HG02588 (cell line): ENCODE measurements at regions not wholly inside any gene's neighbourhood (a gene's known extent, or its start where the extent isn't known, plus 50 kb on each side); places are given as distances from the start of the nearest gene placed in this dataset.
"Not testable (repeated sequence)": the region's sequence is repeated elsewhere in the genome, so short reads cannot be mapped to it uniquely, and the experiment has no call there.

Source experiments
- ATAC-seq: cut with Tn5 transposase; IDR thresholded peaks from one replicate; pipeline ENCODE4 v1.9.1; 2021; ENCODE audit warnings: mild to moderate bottlenecking, moderate library complexity; ENCODE audit not compliant: unreplicated experiment

GRCh38 chr7:9029681-9030530, 596.5 kb downstream of the NXPH1 start:
- no peak for ATAC-seq

- no peak for ATAC-seq
Measured at GRCh38 chr7:9030976-9031375, 597.6 kb downstream of the NXPH1 start.

- ATAC-seq: no peak
Measured at GRCh38 chr7:9031386-9031785, 598.0 kb downstream of the NXPH1 start.

- no peak for ATAC-seq
Measured at GRCh38 chr7:9036080-9036479, 602.7 kb downstream of the NXPH1 start.

GRCh38 chr7:9071160-9071762, 637.9 kb downstream of the NXPH1 start:
- ATAC-seq: no peak

- ATAC-seq: not testable (repeated sequence)
Measured at GRCh38 chr7:9075774-9076173, 642.4 kb downstream of the NXPH1 start.

- ATAC-seq: no peak
Measured at GRCh38 chr7:9082203-9082602, 648.8 kb downstream of the NXPH1 start.

- no peak for ATAC-seq
Measured at GRCh38 chr7:9083837-9084236, 650.4 kb downstream of the NXPH1 start.

GRCh38 chr7:9091282-9091681, 657.9 kb downstream of the NXPH1 start:
- ATAC-seq: no peak

- no peak for ATAC-seq
Measured at GRCh38 chr7:9097565-9098060, 664.2 kb downstream of the NXPH1 start.

- no peak for ATAC-seq
Measured at GRCh38 chr7:9100289-9100688, 666.9 kb downstream of the NXPH1 start.

GRCh38 chr7:9102846-9103245, 669.4 kb downstream of the NXPH1 start:
- ATAC-seq: no peak

- no peak for ATAC-seq
Measured at GRCh38 chr7:9106747-9107146, 673.3 kb downstream of the NXPH1 start.

GRCh38 chr7:9120331-9120730, 686.9 kb downstream of the NXPH1 start:
- ATAC-seq: no peak

- ATAC-seq: no peak
Measured at GRCh38 chr7:9124320-9124719, 690.9 kb downstream of the NXPH1 start.

- no peak for ATAC-seq
Measured at GRCh38 chr7:9125246-9125645, 691.8 kb downstream of the NXPH1 start.

GRCh38 chr7:9127901-9128300, 694.5 kb downstream of the NXPH1 start:
- ATAC-seq: no peak

- no peak for ATAC-seq
Measured at GRCh38 chr7:9148687-9149086, 715.3 kb downstream of the NXPH1 start.

GRCh38 chr7:9149499-9150082, 716.2 kb downstream of the NXPH1 start:
- no peak for ATAC-seq

GRCh38 chr7:9163691-9164090, 730.3 kb downstream of the NXPH1 start:
- ATAC-seq: not testable (repeated sequence)

GRCh38 chr7:9175871-9176270, 742.5 kb downstream of the NXPH1 start:
- no peak for ATAC-seq

- ATAC-seq: no peak
Measured at GRCh38 chr7:9181356-9181755, 747.9 kb downstream of the NXPH1 start.
